ENCODE measurements at regions not wholly inside any gene's neighbourhood (a gene's known extent, or its start where the extent isn't known, plus 50 kb on each side); places are given as distances from the start of the nearest gene placed in this dataset.

DNA sequence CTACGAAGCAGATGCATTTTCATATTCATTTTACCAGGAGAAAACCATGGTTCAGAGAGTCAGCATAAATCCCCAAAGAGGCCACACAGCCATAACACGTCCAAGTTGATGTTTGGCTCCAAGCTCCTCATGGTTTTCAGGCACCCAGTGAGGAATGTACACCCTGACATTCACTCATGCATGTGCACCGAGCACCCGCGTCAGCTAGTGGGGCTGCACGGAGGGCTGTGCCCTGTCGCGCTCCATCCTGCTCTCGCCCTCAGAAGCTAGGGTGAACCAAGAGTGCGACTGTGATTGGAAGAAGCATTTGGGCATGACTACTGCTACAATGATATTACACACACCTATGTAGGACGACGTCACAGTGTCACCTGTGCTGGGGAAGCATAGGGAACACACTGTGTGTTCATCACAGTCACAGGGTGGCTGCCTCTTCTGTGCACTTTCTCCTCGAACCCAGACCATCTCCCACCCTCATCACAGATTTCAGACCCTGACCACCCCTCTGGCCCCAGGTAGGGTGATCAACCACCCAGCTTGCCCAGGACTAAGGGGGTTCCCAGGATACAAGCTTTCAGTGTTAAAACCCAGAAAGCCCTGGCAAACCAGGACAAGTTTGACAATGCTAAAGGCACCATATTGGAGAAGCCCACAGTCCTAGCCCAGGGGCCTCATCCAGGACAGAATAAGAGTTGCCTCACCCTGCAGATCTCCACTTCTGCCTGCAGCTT, 148.6 kb upstream of the ZNF507 start:
- DNase-seq, result no peak

DNA sequence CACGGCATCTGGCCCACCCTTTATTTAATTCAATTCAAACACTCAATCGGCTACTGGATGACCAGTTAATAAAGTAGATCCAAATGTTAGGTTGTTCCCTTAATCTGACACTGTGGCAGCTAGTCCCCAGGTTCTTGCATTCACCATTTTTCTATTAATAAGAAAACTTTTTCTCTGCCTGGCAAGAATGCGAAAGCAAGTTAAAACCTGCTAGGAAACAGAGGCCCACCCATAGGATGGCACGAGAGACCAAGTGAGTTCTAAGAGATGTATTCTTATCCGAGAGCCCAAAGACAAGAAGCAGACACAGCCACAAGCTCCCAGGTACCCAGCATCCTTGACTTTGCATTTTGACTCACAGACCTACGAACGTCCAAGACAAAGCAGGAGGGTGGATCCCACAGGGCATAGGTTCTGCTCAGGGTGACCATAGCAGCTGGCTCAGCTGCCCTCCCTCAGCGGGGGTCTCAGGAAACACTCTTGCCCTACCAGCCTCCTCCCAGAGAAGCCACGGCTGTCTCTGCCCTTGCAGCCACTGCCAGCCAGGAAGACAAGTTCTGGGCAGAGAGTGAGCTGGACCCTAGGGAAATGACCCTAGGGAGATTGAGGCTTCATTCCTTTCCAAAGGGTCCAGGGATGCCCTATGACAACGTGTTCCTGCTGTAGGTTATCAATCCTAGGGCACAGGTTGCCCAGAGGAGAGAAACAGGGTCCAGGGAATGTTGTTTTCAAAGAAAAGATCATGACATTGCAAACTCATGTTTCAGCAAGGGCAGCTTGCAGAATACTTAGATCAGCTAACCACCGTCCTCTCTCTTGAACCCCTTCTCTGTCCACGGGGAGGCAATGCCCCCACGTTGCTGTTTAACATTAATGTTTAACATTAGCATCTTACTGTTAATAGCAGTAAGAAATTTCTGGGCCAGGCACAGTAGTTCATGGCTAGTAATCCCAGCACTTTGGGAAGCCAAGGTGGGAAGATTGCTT, 147.2 kb upstream of the ZNF507 start:
- DNase-seq, result no peak

DNA sequence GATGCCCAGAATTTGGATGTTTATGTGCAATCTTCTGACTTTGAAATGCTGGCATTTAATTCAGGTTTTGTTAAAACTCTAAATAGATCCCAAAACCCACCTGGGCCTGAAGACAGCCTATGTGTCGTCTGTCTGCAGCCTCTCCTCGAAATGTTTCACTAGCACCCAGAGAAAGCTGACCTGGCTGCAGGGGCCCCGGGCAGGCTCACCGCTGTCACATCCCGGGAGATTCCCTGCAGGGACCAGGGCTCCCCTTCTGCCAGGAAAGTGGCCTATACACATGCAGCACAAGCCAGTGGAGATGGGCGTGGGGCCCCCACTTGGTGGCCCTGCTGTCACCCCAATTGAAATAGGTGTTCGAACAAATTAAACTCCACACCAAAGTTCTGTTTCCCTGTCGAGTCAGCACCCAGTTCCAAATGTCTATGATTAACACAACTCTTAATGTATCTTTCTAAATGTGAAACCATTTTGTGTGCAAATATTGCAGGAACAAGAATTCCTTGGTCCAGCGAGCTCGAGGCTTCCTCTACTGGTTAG, 145.8 kb upstream of the ZNF507 start:
- DNase-seq, result no peak

DNA sequence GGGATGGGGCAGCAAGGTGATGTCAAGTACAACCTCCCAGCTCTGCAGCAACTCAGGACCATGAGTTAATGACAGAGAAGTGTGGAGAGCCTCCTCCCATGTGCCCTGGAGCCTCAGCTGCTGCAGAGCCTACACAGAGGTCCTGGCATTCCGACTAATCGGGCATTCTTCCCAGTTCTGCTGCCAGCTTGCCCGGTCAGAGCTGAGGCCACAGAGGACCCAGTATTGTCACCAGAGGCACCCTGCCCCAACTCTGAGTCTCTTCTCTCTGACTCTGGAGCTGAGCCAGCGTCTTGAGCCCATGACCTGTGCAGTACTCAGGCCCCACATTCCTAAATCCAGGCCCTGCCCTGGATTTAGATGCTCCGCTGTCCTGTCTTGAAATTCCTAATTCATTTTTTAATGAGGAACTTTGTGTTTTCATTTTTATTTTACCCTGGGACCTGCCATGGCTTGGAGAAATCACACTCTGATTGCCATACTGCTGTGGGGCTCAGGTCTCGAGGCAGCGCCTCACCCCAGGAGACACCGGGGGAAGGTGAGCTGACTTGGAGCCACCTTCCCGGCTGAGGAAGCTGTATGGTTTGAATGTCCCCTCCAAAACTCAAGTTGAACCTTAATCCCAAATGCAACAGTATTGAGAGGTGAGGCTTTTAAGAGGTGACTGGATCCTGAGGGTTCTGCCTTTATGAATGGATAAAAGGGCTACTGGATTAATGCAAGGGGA, 144.9 kb upstream of the ZNF507 start:
- DNase-seq, result no peak

DNA sequence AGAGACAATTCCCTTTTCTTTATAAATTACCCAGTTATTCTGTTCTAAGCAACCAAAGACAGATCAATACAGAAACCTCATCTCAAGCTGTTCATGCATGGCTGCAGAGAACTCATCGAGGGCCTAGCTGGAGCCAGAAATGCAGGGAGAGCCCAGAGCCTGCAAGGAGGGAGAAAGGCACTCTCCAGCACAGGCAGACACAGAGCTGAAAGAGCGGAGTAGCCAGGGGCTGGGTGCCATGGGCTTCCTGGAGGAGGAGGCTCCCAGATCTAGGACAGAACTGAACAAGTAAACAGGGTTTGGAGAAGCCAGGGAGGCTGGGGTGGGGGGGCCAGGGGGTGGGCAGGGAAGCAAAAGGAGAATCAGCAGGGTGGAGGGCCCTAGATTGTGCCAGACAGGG, 144.2 kb upstream of the ZNF507 start:
- DNase-seq, result no peak

DNA sequence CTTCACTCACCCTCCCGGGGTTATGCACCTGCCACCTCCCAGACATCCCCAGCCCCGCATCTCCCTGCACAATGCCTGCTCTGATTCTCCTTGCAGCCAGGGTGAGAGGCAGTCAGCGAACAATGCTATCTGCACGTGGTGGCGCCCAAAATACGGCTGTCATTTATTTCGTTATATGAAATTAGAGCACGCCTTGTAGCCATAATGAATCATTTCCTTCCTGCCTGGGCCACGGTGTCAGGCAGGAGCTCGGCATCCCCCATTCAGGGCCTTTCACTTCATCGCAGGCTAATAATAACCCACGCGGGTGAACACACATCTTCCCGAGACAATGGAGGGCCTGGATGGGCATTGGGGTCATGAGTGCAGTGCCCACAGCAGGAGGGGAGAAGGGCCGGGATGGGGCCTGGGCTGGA, 143.8 kb upstream of the ZNF507 start:
- no peak for DNase-seq

DNA sequence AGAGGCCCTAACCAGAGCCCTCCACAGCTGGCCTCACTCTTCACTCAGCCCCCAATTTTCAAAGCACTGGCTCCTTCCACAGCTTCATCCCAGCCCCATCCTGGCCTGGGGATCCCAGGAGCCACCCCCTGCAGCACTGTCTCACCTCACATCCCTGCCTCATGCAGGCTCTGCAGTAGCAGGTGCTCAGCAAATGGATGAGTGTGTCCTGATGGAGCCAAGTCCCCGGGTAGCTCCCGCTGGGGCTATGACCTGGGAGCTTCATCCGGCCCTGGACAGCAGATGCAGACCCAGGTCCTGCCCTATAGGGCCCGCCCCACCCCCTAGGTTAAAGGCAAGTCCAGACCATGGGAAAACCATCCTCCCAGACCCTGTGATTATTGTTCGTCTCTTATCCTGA, 143.2 kb upstream of the ZNF507 start:
- DNase-seq, result no peak

DNA sequence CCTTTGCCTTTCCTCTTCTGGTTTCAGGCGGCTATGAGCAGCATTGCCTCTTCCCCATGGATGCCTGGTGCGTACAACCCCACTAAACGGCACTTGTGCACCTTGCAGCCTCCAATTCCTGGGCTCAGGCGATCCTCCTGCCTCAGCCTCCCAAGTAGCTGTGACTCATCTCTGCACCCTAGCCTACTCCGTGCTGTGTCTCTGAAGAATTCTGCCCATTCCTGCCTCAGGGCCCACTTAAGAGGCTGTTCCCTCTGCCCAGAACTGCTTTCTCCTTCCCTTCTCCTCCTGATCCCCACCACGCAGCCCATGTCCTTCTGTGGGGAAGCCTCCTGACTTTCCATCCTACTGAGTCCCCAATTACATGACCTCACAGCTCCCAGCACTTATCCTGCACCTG, 142.2 kb upstream of the ZNF507 start:
- DNase-seq, result no peak

DNA sequence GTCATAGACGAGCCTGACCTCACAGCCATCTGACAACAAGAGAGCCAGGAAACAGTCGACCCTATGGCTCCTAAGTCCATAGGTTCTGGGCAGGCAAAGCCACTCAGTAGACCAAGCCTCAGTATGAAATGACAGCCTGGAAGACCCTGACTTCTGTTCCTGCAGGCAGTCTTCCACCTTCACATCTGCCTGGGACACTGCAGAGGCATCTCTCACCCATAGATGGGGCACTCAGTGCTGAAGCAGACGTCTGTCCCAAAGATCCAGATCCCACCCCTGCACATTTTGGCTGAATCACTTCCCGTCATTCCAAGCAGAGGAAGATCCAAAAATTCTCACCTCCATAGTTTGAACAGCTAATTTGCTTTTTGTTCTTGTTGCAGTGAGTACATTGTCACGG, 139.3 kb upstream of the ZNF507 start:
- DNase-seq, result no peak

DNA sequence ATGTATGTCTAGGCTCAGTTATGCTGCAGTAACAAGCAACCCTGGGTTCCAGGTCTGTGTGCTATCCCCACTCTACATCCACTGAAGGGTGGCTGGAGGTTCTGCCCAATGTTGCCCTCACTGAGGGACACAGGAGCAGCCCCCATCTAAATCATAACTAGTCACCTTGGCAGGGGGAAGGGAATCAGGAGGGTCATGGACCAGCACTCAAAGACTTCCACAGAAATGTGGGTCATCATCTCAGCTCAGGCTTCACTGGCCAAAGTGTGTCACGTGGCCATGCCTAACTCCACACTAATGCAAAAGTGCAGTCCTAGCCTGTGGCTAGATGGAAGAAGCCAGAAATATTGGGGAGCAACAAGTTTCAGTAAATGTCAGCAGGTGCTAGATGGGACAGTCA, 137.3 kb upstream of the ZNF507 start:
- no peak for DNase-seq

DNA sequence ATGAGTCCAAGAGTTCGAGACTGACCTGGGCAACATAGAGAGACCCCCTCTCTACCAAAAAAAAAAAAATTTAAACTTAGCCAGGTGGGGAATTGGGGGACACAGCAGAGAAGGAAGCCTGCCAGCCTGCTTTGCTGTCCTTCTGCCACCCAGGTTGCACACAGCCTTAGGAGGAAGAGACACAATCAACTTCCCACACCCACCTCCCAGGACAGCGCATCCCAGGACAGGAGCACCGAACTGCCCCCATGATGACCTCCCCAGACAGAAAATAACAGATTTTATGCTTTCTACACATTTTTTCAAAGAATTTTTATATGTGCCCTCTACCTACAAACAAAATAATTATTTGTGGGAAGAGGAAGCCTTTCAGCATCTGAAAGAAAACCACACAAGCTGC, 126.0 kb upstream of the ZNF507 start:
- no peak for DNase-seq

DNA sequence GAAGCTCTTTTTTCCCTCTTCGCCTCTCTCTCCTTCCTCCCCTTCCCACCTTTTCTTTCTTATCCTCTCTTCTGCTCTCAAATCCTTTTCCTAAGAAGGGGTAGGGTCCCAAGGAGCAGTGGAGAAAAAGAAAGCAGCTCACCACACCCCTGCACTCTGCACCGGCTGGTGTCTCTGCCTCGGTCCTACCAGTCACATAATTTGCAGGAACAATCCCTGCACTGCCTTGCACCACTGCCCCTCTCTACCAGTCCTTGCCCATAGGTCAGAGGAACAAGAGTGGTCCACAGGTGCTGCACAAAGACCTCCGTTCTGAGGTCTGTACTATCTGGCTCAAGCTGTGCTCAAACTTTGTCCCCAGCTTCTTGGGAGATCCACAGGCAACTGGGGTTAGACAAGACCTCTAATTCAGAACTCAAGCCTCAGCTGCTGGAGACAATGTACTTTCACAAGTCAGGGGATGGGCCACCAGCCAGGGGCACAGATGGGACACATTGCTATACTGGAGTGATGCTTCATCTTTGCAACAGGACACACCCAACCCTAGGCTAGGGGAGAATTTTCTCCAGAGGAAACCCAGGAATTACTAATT, 125.4 kb upstream of the ZNF507 start:
- no peak for DNase-seq

DNA sequence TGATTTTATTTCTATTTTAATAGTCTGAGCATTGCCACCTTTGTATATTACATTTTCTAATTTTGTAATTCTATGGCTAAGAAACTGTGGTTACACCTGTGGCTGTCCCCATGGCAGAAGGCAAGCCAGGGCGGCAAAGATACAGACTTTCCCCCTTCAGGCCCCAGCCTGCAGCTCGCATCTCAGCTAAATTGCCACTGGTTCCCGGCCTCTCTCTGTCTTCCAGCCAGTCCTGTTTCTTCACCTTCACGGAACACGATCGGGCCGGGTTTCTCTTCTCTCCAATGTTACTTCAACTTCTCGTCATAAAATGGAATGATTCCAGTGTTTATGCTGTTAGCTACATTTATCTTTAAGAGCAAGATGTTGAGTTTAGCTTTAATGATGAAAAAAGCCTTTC, 124.5 kb upstream of the ZNF507 start:
- DNase-seq, result no peak

DNA sequence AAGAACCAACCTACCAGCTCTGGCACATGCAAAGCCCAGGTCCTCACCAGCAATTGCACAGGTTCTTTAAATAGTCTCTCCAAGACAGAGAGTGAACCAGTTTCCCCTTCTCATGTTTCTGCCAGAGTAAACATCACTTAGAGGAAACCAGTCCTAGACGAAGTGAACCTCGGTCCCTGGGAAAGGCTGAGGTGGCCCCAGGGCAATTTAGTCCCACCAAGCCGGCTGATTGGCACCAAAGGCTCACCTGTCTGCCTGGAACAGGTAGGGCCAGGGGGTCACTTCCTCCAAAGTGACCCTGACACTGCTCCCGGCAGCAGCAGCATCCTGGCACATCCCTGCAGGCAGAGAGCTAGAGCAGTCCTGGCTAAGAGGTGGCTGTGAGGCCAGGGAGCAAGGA, 122.9 kb upstream of the ZNF507 start:
- no peak for DNase-seq

DNA sequence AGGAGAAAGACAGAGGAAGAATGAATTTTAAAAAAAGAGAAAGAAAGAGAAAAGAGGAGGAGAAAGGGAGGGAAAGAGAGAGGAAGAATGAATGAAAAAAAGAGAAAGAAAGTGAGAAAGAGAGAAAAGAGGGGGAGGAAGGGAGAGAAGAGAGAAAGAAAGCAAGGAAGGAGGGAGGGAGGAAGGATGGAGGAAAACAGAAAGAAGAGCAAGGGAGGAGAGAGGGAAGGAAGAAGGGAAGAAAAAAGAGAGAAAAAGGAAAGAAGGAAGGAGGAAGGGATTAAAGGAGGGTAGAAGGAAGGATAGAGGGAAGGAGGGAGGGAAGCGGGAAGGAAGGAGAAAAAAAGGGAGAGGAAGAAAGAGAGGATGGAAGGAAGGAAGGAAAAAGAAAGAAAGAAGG, 122.3 kb upstream of the ZNF507 start:
- DNase-seq, result no peak

DNA sequence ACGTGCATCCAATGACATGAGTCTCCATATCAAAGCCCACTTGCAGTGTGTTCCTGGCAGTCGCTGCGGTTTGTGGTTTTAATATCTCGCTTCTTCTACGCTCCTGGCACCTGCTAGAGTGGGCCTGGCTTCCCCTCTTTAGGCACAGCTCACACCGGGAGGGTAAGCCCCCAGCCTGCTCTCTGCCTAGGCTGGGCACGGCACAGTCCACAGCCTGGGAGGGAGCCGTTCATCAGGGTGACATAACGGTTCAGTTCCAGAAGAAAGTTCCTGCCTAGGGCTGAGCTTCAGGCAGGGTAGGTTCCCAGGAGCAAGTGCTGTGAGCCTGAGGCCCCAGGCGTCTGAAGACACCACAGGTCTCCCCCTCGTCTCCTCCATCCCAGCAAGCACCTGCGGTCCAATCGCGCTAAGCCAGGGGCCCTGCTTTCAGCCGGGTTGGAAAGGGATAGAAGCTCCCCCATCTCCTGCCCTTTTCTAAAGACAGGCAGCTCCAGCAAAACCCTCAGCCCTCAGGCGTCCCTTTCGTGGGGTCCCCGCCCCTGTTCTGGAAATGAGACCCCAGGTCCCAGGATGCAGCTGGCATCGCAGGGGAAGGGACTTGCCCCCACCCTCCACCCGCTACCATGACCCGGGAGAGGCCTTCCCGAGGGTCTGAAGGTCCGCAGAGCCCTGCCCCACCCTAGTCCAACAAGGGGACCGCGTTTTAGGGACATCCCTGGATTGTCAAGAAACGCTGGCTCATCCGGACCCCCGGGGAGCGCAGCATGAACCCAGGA, 121.6 kb upstream of the ZNF507 start:
- DNase-seq, result no peak

DNA sequence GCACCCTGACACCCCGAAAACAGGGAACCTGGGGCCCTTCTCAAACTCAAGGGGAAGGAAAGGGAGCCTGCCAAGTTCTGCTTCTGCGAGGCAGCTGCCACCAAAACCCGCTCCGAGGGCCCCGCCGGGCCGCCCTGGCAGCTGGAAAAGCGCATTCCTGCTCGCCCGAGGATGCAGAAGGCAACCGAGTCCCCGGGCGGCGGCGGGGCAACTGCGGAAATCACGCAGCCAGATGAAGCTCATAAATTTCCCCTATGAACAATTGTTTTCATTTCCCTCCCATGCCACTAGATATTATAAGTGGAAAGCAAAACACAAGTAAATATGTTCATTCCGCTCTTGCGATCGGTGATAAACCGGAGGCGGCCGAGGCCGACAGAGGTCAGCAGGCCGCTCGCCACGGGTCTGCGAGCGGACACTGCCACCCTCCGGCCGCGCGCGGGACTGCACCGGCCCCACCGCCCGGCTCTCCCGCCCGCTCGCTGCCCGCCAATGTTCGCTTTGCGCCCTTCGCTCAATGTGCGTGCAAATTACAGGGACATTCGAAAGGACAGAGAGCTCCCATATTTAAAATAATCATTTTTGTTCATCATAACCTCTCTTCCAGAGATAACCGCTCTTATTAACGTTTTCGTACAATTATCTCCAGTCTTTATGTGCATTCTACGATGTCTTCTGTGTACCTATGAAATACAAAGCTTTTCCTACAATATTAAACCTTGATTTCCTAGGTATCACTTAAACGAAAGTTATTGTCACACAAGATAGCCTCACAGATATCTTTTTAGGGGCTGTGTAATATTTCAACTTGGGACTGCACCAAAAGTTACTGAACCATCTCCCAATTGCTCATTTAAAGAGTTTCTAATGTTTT, 120.8 kb upstream of the ZNF507 start:
- DNase-seq, result peak; percentile 63

DNA sequence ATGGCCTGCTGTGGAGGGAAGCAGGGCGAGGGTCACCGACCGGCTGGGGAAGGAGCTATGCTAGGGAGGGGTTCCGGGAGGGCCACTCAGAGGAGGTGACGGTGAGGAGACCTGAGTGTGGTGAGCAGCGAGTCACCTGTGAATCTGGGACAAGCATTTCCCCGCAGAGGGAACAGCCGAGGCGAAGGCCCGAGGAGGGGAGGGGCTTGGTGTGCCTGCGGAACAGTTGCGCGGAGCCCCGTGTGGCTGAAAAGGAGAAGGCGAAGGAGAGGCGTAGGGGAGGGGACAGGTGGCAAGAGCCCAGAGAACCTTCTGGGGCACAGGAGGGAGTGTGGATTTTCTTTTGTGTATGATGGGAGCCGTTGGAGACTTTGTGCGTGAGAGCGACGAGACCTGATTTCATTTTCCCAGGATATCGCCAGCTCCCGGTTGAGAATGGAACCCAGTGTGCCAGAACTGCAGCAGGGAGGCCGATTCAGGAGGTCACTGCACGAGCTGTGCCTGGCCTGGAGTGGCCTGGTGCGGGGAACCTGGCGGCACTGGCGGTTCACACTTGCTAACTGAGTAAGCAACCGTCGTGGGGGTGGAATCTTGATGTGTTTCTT, 117.7 kb upstream of the ZNF507 start:
- DNase-seq, result no peak

DNA sequence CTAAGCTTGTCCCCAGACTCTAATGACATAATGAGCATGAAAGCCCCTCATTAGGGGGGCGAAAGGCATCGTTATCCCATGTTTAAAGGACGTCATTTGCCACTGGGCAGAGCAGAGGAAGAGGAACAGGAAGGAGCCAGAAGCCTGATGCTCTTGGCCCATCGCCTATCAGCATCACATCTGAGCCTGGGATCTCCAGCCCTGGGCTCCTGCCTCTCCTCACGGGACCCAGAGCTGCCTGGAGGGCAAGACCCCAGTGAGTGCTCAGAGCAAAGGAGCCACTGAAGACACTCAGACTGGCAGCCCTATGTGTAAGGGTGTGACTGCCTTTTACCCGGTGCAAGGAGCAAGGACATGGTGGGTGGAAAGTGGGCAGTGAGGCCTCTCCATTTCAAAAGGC, 115.0 kb upstream of the ZNF507 start:
- DNase-seq, result no peak

DNA sequence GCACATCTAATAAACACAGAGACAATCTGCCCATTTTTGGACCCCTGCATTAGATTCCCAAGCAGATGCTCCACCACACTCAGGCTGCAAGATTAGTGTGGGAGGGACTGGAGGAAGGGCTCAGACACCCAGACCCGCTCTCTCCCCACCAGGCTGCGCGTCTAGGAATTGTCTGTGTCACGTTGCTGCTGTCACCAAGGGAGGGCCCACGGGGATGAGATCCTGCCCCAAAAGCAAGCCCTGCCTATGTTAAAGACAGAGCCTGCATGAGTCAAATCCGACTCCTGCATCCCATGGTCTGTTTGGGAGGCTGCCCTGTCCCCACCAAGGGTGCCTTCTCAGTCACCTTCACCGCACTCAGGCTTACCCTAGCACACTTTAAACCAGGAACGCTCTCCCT, 114.4 kb upstream of the ZNF507 start:
- no peak for DNase-seq

DNA sequence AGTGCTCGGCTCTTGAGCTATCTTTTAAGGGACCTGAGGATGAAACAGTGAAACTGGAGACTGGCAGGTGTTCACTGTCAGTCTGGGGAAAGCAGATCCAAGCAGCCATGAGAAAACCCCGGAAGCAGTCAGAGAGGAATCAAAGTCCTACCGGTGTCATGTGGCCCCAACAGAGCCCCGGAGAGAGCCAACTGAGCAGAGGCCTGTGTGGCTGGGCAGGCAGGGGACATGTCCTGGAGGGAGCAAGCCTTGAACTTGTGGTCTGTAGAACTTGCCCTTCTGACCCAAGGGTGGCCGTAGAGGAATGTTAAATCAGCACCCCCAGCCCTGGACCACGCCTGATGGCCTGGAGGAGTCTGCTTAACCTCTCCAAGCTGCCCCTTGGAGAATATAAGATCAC, 113.7 kb upstream of the ZNF507 start:
- no peak for DNase-seq
